GM12878 (cell line): ENCODE measurements at regions not wholly inside any gene's neighbourhood (a gene's known extent, or its start where the extent isn't known, plus 50 kb on each side); places are given as distances from the start of the nearest gene placed in this dataset.

Experiments
- ATAC-seq: fragments of 200-7000 bp; cut with Tn5 transposase; 3 replicates; pipeline ENCODE4 v1.9.1; 2020; ENCODE audit warnings: mild to moderate bottlenecking, moderate library complexity
- BruUV-seq: library from RNA; stranded (reverse); fragments of 400-500 nt; replicated peaks from 2 replicates; lab custom pipeline; 2021; lab: Mats Ljungman, UMichigan
- CTCF ChIA-PET: fragments of 300-600 bp; sonication (Branson Sonifier 250); formaldehyde crosslinking; extraction: SDS; loops from one replicate; lab custom pipeline; 2021; ENCODE audit warnings: inconsistent platforms; lab: Yijun Ruan, JAX
- POLR2A ChIA-PET: fragments of 350-600 bp; formaldehyde crosslinking; extraction: SDS; loops from one replicate; lab custom pipeline; 2021; ENCODE audit warnings: inconsistent platforms; lab: Charles Lee
- RAD21 ChIA-PET: fragments of 300-600 bp; sonication (Branson Sonifier 250); formaldehyde crosslinking; loops from one replicate; lab custom pipeline; 2023; ENCODE audit warnings: antibody characterized with exemption; ENCODE audit not compliant: unreplicated experiment; lab: Charles Lee
- SMC1A ChIA-PET: fragments of 300-600 bp; sonication (Branson Sonifier 250); formaldehyde crosslinking; loops from one replicate; lab custom pipeline; 2023; ENCODE audit not compliant: unreplicated experiment, uncharacterized antibody; lab: Charles Lee
- DNase-seq: peaks from one replicate; pipeline ENCODE4 v3.0.0-alpha.2; 2011; ENCODE audit warnings: low read depth, low spot score
- FAIRE-seq: peaks from 3 replicates; lab custom pipeline; 2011; peaks lifted over from hg19 to GRCh38; lab: Jason Lieb, UNC
- H2AFZ ChIP-seq: 2 replicates; pipeline ENCODE4 v1.6.0; 2011; ENCODE audit warnings: low read depth, low read length, control low read depth; ENCODE audit not compliant: control insufficient read depth
- H3K27ac ChIP-seq: 2 replicates; pipeline ENCODE4 v1.5.1; 2011; ENCODE audit warnings: control low read depth; ENCODE audit not compliant: control insufficient read depth, insufficient read depth
- H3K27me3 ChIP-seq, 2 experiments: replicated peaks in 1 of 2; 2 replicates each; pipeline versions ENCODE4 v1.6.0 to v1.6.1; 2011; ENCODE audit warnings: low read length in 1 of 2; ENCODE audit not compliant: control insufficient read depth in 2 of 2, insufficient read depth in 2 of 2
- H3K36me3 ChIP-seq, 2 experiments: 2 replicates each; pipeline ENCODE4 v1.5.1; 2011; ENCODE audit warnings: low read length in 1 of 2; ENCODE audit not compliant: control insufficient read depth in 2 of 2, insufficient read depth in 2 of 2
- H3K4me1 ChIP-seq: 2 replicates; pipeline ENCODE4 v1.6.1; 2011; ENCODE audit warnings: mild to moderate bottlenecking, low read length, moderate library complexity, mixed read lengths; ENCODE audit not compliant: control insufficient read depth, insufficient read depth
- H3K4me2 ChIP-seq: 2 replicates; pipeline ENCODE4 v1.6.0; 2011; ENCODE audit warnings: control low read depth; ENCODE audit not compliant: control insufficient read depth, insufficient read depth
- H3K4me3 ChIP-seq: fragments of 200-600 bp; sonication (generic); 2 replicates; pipeline ENCODE4 v1.5.1; 2016
- H3K79me2 ChIP-seq: 2 replicates; pipeline ENCODE4 v1.6.0; 2011; ENCODE audit warnings: low read length; ENCODE audit not compliant: control insufficient read depth, insufficient read depth
- H3K9ac ChIP-seq: 2 replicates; pipeline ENCODE4 v1.8.0; 2011; ENCODE audit warnings: low read length, control low read depth, mixed read lengths; ENCODE audit not compliant: control insufficient read depth, insufficient read depth
- H3K9me3 ChIP-seq: replicated peaks from 3 replicates; pipeline ENCODE4 v1.5.1; 2011; ENCODE audit warnings: mild to moderate bottlenecking, low read length; ENCODE audit not compliant: control insufficient read depth, insufficient read depth
- H4K20me1 ChIP-seq: 2 replicates; pipeline ENCODE4 v1.6.0; 2011; ENCODE audit not compliant: control insufficient read depth, insufficient read depth
- ATF7 ChIP-seq: fragments of 450-650 bp; IDR thresholded peaks from 2 replicates; pipeline ENCODE4 v1.6.1; 2016; ENCODE audit warnings: low read depth, mild to moderate bottlenecking
- GABPA ChIP-seq: IDR thresholded peaks from 2 replicates; pipeline ENCODE4 v1.6.1; 2014; ENCODE audit warnings: antibody characterized with exemption, low read depth, mild to moderate bottlenecking, inconsistent platforms
- HCFC1 ChIP-seq: fragments of 150-350 bp; IDR thresholded peaks from 2 replicates; pipeline ENCODE4 v1.6.1; 2014; ENCODE audit warnings: low read length
- JUND ChIP-seq: IDR thresholded peaks from 2 replicates; pipeline ENCODE4 v1.6.1; 2012; ENCODE audit warnings: low read depth, mild to moderate bottlenecking, low read length, improper control_type of control experiment, moderate library complexity
- NRF1 ChIP-seq: conservative IDR thresholded peaks from 2 replicates; pipeline ENCODE4 v1.6.1; 2011; ENCODE audit warnings: mild to moderate bottlenecking, low read depth, low read length, improper control_type of control experiment
- RFX5 ChIP-seq: IDR thresholded peaks from 2 replicates; pipeline ENCODE4 v1.6.1; 2011; ENCODE audit warnings: low read depth, low read length, improper control_type of control experiment
- RUNX3 ChIP-seq: IDR thresholded peaks from 2 replicates; pipeline ENCODE4 v1.6.1; 2012; ENCODE audit warnings: low read length, inconsistent platforms
- SP1 ChIP-seq: IDR thresholded peaks from one replicate; pipeline ENCODE4 v1.6.1; 2011; ENCODE audit warnings: low read depth, low read length
- SRF ChIP-seq, 2 experiments: IDR thresholded peaks; 2 replicates each; pipeline ENCODE4 v1.6.1; 2011; ENCODE audit warnings: low read depth in 2 of 2, low read length in 2 of 2, mild to moderate bottlenecking in 1 of 2, moderate library complexity in 1 of 2
- WGBS: methylation state at CpG from one replicate; pipeline ENCODE4 v1.1.6; 2016; ENCODE audit warnings: low lambda C conversion rate; ENCODE audit not compliant: insufficient replicate concordance, insufficient coverage; ENCODE audit errors: missing lambda C conversion rate; 5-methylcytosine and 5-hydroxymethylcytosine counted together
- in situ Hi-C: fragments of 300-500 bp; cut with MboI; formaldehyde crosslinking; loops from 9 replicates; pipeline ENCODE4 v1.14.3; 2018; ENCODE audit warnings: mixed read lengths
- intact Hi-C: fragments of 100-400 bp; cut with micrococcal nuclease; formaldehyde crosslinking; loops from one replicate; pipeline ENCODE4 v1.14.2; 2022; ENCODE audit not compliant: unreplicated experiment
- TF ChIP-seq, protein P1 (sequence below): IDR thresholded peaks from 2 replicates; pipeline ENCODE4 v1.6.1; 2012; ENCODE audit warnings: mild to moderate bottlenecking, low read depth, low read length
- TF ChIP-seq, protein P2 (sequence below): fragments of 450-650 bp; IDR thresholded peaks from 2 replicates; pipeline ENCODE4 v1.6.1; 2017; ENCODE audit warnings: mild to moderate bottlenecking, moderate library complexity
- TF ChIP-seq, protein P3 (sequence below): fragments of 450-650 bp; conservative IDR thresholded peaks from 2 replicates; pipeline ENCODE4 v1.6.1; 2017; ENCODE audit warnings: mild to moderate bottlenecking, moderate library complexity
- TF ChIP-seq, protein P4 (sequence below): fragments of 450-650 bp; IDR thresholded peaks from 2 replicates; pipeline ENCODE4 v1.6.1; 2017; ENCODE audit warnings: low read depth, mild to moderate bottlenecking, moderate library complexity

DNA sequence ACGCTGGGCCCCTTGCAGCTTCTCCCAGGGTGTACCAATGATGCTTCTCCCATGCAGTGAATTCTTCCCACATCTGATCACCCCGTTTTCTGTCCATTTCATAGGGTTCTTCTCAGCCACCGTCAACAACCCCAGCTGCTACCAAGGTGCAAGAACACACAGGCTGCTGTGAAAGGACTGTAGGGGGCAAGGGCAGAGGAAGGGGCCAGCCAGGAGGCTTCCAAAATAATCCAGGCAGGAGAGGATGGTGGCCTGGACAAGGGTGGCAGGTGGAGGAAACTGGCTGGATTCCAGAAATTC lies 113.3 kb upstream of the WNT4 start:
- Histone ChIP-seq H3K36me3 (no peaks in the 10 kb centered on the region), H3K4me1 (no peaks in the 10 kb centered on the region), H2AFZ (no peak overlapping the region), H4K20me1 (no peaks in the 10 kb centered on the region), H3K9me3 (no peaks in the 10 kb centered on the region), H3K9ac (no peak overlapping the region), H3K27ac (no peak overlapping the region), H3K27me3 (peaks cover 0 to 4% of the 10 kb centered on the region in 2 experiments; a peak in 3 of 4 replicates), H3K79me2 (no peaks in the 10 kb centered on the region), H3K4me2 (no peak overlapping the region), H3K4me3 (no peak overlapping the region)
- ChIA-PET SMC1A (interaction anchor here (0.6 kb wide), 1 partner anchor 1204 kb away, joined by 3 read pairs; no protein-coding TSS in a partner anchor), POLR2A (no interaction called here), RAD21 (no interaction called here), CTCF (no interaction called here)
- in situ Hi-C loops (no loop called here), intact Hi-C loops (no loop called here)
- 9% methylated on average over 3 of the region's 3 CpGs for WGBS
- FAIRE-seq (no peak), DNase-seq (no peak), ATAC-seq (no peak)
- BruUV-seq: no TSS peak
- TF ChIP-seq RUNX3 (no peak), GABPA (no peak), ATF7 (no peak), SP1 (no peak), RFX5 (no peak), SRF (IDR thresholded peaks at IDR 0.05; ENCODE audit: low read depth in 2 of 2, low read length in 2 of 2) (no peak), NRF1 (no peak), JUND (no peak), HCFC1 (no peak)
- TF ChIP-seq, protein P1, sequence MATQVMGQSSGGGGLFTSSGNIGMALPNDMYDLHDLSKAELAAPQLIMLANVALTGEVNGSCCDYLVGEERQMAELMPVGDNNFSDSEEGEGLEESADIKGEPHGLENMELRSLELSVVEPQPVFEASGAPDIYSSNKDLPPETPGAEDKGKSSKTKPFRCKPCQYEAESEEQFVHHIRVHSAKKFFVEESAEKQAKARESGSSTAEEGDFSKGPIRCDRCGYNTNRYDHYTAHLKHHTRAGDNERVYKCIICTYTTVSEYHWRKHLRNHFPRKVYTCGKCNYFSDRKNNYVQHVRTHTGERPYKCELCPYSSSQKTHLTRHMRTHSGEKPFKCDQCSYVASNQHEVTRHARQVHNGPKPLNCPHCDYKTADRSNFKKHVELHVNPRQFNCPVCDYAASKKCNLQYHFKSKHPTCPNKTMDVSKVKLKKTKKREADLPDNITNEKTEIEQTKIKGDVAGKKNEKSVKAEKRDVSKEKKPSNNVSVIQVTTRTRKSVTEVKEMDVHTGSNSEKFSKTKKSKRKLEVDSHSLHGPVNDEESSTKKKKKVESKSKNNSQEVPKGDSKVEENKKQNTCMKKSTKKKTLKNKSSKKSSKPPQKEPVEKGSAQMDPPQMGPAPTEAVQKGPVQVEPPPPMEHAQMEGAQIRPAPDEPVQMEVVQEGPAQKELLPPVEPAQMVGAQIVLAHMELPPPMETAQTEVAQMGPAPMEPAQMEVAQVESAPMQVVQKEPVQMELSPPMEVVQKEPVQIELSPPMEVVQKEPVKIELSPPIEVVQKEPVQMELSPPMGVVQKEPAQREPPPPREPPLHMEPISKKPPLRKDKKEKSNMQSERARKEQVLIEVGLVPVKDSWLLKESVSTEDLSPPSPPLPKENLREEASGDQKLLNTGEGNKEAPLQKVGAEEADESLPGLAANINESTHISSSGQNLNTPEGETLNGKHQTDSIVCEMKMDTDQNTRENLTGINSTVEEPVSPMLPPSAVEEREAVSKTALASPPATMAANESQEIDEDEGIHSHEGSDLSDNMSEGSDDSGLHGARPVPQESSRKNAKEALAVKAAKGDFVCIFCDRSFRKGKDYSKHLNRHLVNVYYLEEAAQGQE: no peak
- TF ChIP-seq, protein P2, sequence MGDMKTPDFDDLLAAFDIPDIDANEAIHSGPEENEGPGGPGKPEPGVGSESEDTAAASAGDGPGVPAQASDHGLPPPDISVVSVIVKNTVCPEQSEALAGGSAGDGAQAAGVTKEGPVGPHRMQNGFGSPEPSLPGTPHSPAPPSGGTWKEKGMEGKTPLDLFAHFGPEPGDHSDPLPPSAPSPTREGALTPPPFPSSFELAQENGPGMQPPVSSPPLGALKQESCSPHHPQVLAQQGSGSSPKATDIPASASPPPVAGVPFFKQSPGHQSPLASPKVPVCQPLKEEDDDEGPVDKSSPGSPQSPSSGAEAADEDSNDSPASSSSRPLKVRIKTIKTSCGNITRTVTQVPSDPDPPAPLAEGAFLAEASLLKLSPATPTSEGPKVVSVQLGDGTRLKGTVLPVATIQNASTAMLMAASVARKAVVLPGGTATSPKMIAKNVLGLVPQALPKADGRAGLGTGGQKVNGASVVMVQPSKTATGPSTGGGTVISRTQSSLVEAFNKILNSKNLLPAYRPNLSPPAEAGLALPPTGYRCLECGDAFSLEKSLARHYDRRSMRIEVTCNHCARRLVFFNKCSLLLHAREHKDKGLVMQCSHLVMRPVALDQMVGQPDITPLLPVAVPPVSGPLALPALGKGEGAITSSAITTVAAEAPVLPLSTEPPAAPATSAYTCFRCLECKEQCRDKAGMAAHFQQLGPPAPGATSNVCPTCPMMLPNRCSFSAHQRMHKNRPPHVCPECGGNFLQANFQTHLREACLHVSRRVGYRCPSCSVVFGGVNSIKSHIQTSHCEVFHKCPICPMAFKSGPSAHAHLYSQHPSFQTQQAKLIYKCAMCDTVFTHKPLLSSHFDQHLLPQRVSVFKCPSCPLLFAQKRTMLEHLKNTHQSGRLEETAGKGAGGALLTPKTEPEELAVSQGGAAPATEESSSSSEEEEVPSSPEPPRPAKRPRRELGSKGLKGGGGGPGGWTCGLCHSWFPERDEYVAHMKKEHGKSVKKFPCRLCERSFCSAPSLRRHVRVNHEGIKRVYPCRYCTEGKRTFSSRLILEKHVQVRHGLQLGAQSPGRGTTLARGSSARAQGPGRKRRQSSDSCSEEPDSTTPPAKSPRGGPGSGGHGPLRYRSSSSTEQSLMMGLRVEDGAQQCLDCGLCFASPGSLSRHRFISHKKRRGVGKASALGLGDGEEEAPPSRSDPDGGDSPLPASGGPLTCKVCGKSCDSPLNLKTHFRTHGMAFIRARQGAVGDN: no peak
- TF ChIP-seq, protein P3, sequence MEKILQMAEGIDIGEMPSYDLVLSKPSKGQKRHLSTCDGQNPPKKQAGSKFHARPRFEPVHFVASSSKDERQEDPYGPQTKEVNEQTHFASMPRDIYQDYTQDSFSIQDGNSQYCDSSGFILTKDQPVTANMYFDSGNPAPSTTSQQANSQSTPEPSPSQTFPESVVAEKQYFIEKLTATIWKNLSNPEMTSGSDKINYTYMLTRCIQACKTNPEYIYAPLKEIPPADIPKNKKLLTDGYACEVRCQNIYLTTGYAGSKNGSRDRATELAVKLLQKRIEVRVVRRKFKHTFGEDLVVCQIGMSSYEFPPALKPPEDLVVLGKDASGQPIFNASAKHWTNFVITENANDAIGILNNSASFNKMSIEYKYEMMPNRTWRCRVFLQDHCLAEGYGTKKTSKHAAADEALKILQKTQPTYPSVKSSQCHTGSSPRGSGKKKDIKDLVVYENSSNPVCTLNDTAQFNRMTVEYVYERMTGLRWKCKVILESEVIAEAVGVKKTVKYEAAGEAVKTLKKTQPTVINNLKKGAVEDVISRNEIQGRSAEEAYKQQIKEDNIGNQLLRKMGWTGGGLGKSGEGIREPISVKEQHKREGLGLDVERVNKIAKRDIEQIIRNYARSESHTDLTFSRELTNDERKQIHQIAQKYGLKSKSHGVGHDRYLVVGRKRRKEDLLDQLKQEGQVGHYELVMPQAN: no peak
- TF ChIP-seq, protein P4, sequence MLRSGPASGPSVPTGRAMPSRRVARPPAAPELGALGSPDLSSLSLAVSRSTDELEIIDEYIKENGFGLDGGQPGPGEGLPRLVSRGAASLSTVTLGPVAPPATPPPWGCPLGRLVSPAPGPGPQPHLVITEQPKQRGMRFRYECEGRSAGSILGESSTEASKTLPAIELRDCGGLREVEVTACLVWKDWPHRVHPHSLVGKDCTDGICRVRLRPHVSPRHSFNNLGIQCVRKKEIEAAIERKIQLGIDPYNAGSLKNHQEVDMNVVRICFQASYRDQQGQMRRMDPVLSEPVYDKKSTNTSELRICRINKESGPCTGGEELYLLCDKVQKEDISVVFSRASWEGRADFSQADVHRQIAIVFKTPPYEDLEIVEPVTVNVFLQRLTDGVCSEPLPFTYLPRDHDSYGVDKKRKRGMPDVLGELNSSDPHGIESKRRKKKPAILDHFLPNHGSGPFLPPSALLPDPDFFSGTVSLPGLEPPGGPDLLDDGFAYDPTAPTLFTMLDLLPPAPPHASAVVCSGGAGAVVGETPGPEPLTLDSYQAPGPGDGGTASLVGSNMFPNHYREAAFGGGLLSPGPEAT: no peak
